Endothelial cell of umbilical vein (primary cell): ENCODE measurements at regions not wholly inside any gene's neighbourhood (a gene's known extent, or its start where the extent isn't known, plus 50 kb on each side); places are given as distances from the start of the nearest gene placed in this dataset.

ENCODE experiments used
- BruUV-seq: library from RNA; stranded (reverse); fragments of 400-500 nt; replicated peaks from 2 replicates; lab custom pipeline; 2021; lab: Mats Ljungman, UMichigan
- CTCF ChIA-PET: fragments of 300-600, 350-600 bp; sonication (Branson Sonifier 250); formaldehyde crosslinking; loops from one replicate; lab custom pipeline; 2021; ENCODE audit warnings: antibody characterized with exemption, inconsistent platforms; lab: Charles Lee
- POLR2A ChIA-PET: fragments of 300-600, 350-600 bp; sonication (Branson Sonifier 250); formaldehyde crosslinking; loops from one replicate; lab custom pipeline; 2021; ENCODE audit warnings: antibody characterized with exemption, inconsistent platforms; lab: Charles Lee
- DNase-seq: peaks from one replicate; pipeline ENCODE4 v3.0.0-alpha.2; 2011; ENCODE audit warnings: low read depth, low spot score
- FAIRE-seq: peaks from 2 replicates; lab custom pipeline; 2011; peaks lifted over from hg19 to GRCh38; lab: Jason Lieb, UNC
- H2AFZ ChIP-seq: 2 replicates; pipeline ENCODE4 v1.6.0; 2012; ENCODE audit warnings: low read depth, low read length, control low read depth, inconsistent platforms
- H3K27ac ChIP-seq: 2 replicates; pipeline ENCODE4 v1.5.1; 2011; ENCODE audit warnings: low read depth, mild to moderate bottlenecking, control low read depth, low read length, moderate library complexity; ENCODE audit not compliant: insufficient read depth
- H3K27me3 ChIP-seq, 2 experiments: 2 replicates each; pipeline versions ENCODE4 v1.6.0 to v1.6.1; 2011; ENCODE audit warnings: low read length in 2 of 2, mixed read lengths in 1 of 2; ENCODE audit not compliant: control insufficient read depth in 2 of 2, insufficient read depth in 2 of 2
- H3K36me3 ChIP-seq, 2 experiments: 2 replicates in 1 of 2; 3 replicates in 1 of 2; pipeline ENCODE4 v1.5.1; 2011; ENCODE audit warnings: low read length in 2 of 2, mild to moderate bottlenecking in 1 of 2, moderate library complexity in 1 of 2; ENCODE audit not compliant: control insufficient read depth in 2 of 2, insufficient read depth in 2 of 2; ENCODE audit errors: extremely low read depth in 1 of 2
- H3K4me1 ChIP-seq: 3 replicates; pipeline ENCODE4 v1.5.1; 2011; ENCODE audit warnings: mild to moderate bottlenecking, low read length; ENCODE audit not compliant: control insufficient read depth, insufficient read depth; ENCODE audit errors: extremely low read depth
- H3K4me2 ChIP-seq: 2 replicates; pipeline ENCODE4 v1.6.1; 2011; ENCODE audit warnings: low read length, control low read depth, mixed read lengths; ENCODE audit not compliant: insufficient read depth
- H3K4me3 ChIP-seq, 3 experiments: fragments of 200-600 bp in 1 of 3; sonication (generic), shearing (Covaris generic) in 1 of 3; replicated peaks in 1 of 3; 2 replicates each; pipeline ENCODE4 v1.5.1; 2011 to 2016; ENCODE audit warnings: control low read depth in 3 of 3, low read length in 3 of 3, mild to moderate bottlenecking in 2 of 3, inconsistent platforms in 1 of 3, low read depth in 1 of 3, moderate library complexity in 1 of 3; ENCODE audit not compliant: insufficient read depth in 1 of 3
- H3K79me2 ChIP-seq: 2 replicates; pipeline ENCODE4 v1.6.0; 2012; ENCODE audit warnings: low read length, inconsistent platforms; ENCODE audit not compliant: control insufficient read depth, insufficient read depth
- H3K9ac ChIP-seq: replicated peaks from 2 replicates; pipeline ENCODE3; 2011; ENCODE audit warnings: low read length, control low read depth; ENCODE audit not compliant: insufficient read depth; ENCODE audit errors: extremely low read depth
- H3K9me1 ChIP-seq: replicated peaks from 3 replicates; pipeline ENCODE4 v1.6.0; 2011; ENCODE audit warnings: mild to moderate bottlenecking, low read length; ENCODE audit not compliant: control insufficient read depth, insufficient read depth; ENCODE audit errors: extremely low read depth
- H3K9me3 ChIP-seq: replicated peaks from 2 replicates; pipeline ENCODE4 v1.5.1; 2012; ENCODE audit warnings: low read length, inconsistent platforms; ENCODE audit not compliant: control insufficient read depth, insufficient read depth
- H4K20me1 ChIP-seq: replicated peaks from 2 replicates; pipeline ENCODE3; 2011; ENCODE audit warnings: mild to moderate bottlenecking, low read length; ENCODE audit not compliant: control insufficient read depth, insufficient read depth; ENCODE audit errors: extremely low read depth
- CTCF ChIP-seq, 2 donors: IDR thresholded peaks; 1 replicate in 1 of 2; 2 replicates in 1 of 2; pipeline ENCODE4 v1.5.1; 2011; ENCODE audit warnings: low read length in 2 of 2, mild to moderate bottlenecking in 2 of 2, moderate library complexity in 2 of 2, control low read depth in 1 of 2, inconsistent platforms in 1 of 2, low read depth in 1 of 2; ENCODE audit not compliant: insufficient read depth in 1 of 2; ENCODE audit errors: extremely low read depth in 1 of 2
- FOS ChIP-seq: IDR thresholded peaks from 2 replicates; pipeline ENCODE4 v1.6.1; 2011; ENCODE audit warnings: mild to moderate bottlenecking, low read length, moderate library complexity, borderline replicate concordance; ENCODE audit not compliant: insufficient read depth
- GATA2 ChIP-seq: IDR thresholded peaks from 2 replicates; pipeline ENCODE4 v1.7.0; 2011; ENCODE audit warnings: low read depth, mild to moderate bottlenecking, moderate library complexity, mixed read lengths, low read length; ENCODE audit not compliant: insufficient read length, insufficient read depth
- JUN ChIP-seq: IDR thresholded peaks from 2 replicates; pipeline ENCODE4 v1.6.1; 2011; ENCODE audit warnings: borderline replicate concordance, low read depth; ENCODE audit not compliant: insufficient read length, insufficient read depth
- MYC ChIP-seq: IDR thresholded peaks from one replicate; pipeline ENCODE4 v1.6.1; 2011; ENCODE audit warnings: mild to moderate bottlenecking, low read depth, low read length
- POLR2A ChIP-seq: IDR thresholded peaks from 2 replicates; pipeline ENCODE4 v1.6.1; 2012; ENCODE audit warnings: low read depth, mild to moderate bottlenecking, control low read depth, low read length
- POLR2AphosphoS5 ChIP-seq: IDR thresholded peaks from 2 replicates; pipeline ENCODE4 v1.6.1; 2012; ENCODE audit warnings: low read depth, mild to moderate bottlenecking, control low read depth, low read length, moderate library complexity; ENCODE audit not compliant: insufficient read depth
- dilution Hi-C: fragments of 300-500 bp; cut with MboI; formaldehyde crosslinking; loops from one replicate; pipeline ENCODE4 v1.15.0; 2019; ENCODE audit warnings: low sequenced_read_pairs; ENCODE audit not compliant: extremely low pct_ligation_motif_present
- intact Hi-C: fragments of 100-400 bp; cut with micrococcal nuclease; formaldehyde crosslinking; loops from one replicate; pipeline ENCODE4 v1.10.0; 2022
- TF ChIP-seq, protein P1 (sequence below): IDR thresholded peaks from 2 replicates; pipeline ENCODE4 v1.6.1; 2011; ENCODE audit not compliant: insufficient read depth, insufficient read length

GRCh38 chr9:115482747-115483146, 364.8 kb upstream of the TNC start:
- intact Hi-C loops = no loop called here
- H3K9ac ChIP-seq = no peak overlapping the region
- no peaks in the 10 kb centered on the region for H3K9me3 ChIP-seq
- no peak overlapping the region for H2AFZ ChIP-seq
- FAIRE-seq (no peak), DNase-seq (no peak)
- BruUV-seq = no TSS peak
- dilution Hi-C loops = no loop called here
- TF ChIP-seq CTCF (IDR thresholded peaks at IDR 0.05; ENCODE audit: extremely low read depth in 1 of 2, insufficient read depth in 1 of 2, low read depth in 1 of 2, low read length in 2 of 2) = no peak
- TF ChIP-seq, protein P1, sequence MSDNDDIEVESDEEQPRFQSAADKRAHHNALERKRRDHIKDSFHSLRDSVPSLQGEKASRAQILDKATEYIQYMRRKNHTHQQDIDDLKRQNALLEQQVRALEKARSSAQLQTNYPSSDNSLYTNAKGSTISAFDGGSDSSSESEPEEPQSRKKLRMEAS = no peak
- no peak for TF ChIP-seq JUN
- no peak for TF ChIP-seq POLR2AphosphoS5
- no peak for TF ChIP-seq GATA2
- no peak for TF ChIP-seq FOS
- TF ChIP-seq POLR2A = no peak
- TF ChIP-seq MYC = no peak
- H3K9me1 ChIP-seq = no peaks in the 10 kb centered on the region
- ChIA-PET POLR2A (no interaction called here), CTCF (no interaction called here)
- H4K20me1 ChIP-seq = no peaks in the 10 kb centered on the region
- H3K4me3 ChIP-seq = no peak overlapping the region
- no peak overlapping the region for H3K4me2 ChIP-seq
- H3K4me1 ChIP-seq = no peaks in the 10 kb centered on the region
- no peak overlapping the region for H3K27ac ChIP-seq
- H3K27me3 ChIP-seq = no peaks in the 10 kb centered on the region
- H3K36me3 ChIP-seq = no peaks in the 10 kb centered on the region
- H3K79me2 ChIP-seq = no peaks in the 10 kb centered on the region
